ENCODE measurements at regions not wholly inside any gene's neighbourhood (a gene's known extent, or its start where the extent isn't known, plus 50 kb on each side); places are given as distances from the start of the nearest gene placed in this dataset.

DNA sequence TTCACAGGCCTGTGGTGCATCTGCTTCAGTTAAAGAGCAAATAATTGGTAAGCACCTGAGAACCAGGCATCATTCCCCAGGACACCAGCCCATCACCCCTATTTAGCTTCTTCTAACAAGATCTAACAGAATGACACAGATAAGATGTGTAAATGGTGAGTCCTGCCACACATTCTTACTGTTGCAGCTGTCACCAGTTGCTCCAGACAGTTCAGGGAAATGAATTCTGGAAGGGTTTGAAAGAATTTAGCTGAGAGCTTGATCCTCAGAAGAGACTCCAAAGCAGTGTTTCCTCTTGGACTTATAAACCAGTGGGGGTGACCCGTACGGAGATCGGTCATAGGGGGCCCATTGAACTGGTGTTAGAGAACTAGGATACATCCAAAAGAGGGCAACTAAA, 238.0 kb downstream of the MEX3B start:
- no peaks in the 10 kb centered on the region for H3K27me3 ChIP-seq (ENCODE audit: control insufficient read depth in 2 of 2, insufficient read depth in 2 of 2, low read length in 2 of 2)
- no peak overlapping the region for H3K9ac ChIP-seq (ENCODE audit: insufficient read depth in 1 of 2, low read depth in 2 of 2, low read length in 2 of 2)
- intact Hi-C loops (cut with micrococcal nuclease) (no loop called here), in situ Hi-C loops (cut with MboI) (no loop called here)
- H3K4me1 ChIP-seq (replicated peaks in 1 of 2; ENCODE audit: control insufficient read depth in 2 of 2, insufficient read depth in 2 of 2, low read length in 2 of 2) = no peaks in the 10 kb centered on the region
- ATAC-seq (no peak), DNase-seq (ENCODE audit: extremely low read depth in 1 of 4, low spot score in 3 of 4) (no peak), FAIRE-seq (no peak)
- ChIA-PET CTCF (ENCODE audit: low intra/inter-chr PET ratio) (no interaction called here), POLR2A (interaction anchor here (0.6 to 1.4 kb wide), 2 partner anchors 9 to 397 kb away, joined by 3 read pairs; no protein-coding TSS in a partner anchor)
- H3K36me3 ChIP-seq (ENCODE audit: control insufficient read depth, insufficient read depth, low read length) = no peaks in the 10 kb centered on the region
- H3K27ac ChIP-seq (ENCODE audit: extremely low read depth, low read depth, low read length) = no peak overlapping the region
- no peaks in the 10 kb centered on the region for H3K9me1 ChIP-seq (ENCODE audit: control insufficient read depth, insufficient read depth, low read length)
- H3K9me3 ChIP-seq (replicated peaks; ENCODE audit: control insufficient read depth, insufficient read depth, low read depth, low read length) = no peaks in the 10 kb centered on the region
- no peak overlapping the region for H2AFZ ChIP-seq (ENCODE audit: low read depth, low read length)
- no peaks in the 10 kb centered on the region for H3K79me2 ChIP-seq (ENCODE audit: control insufficient read depth, insufficient read depth, low read length)
- no peaks in the 10 kb centered on the region for H4K20me1 ChIP-seq (replicated peaks; ENCODE audit: control insufficient read depth, insufficient read depth, low read length)
- H3K4me3 ChIP-seq = no peak overlapping the region
- H3K4me2 ChIP-seq (ENCODE audit: insufficient read depth, low read length) = no peak overlapping the region
- BruUV-seq (replicated peaks) = no TSS peak
- WGBS (ENCODE audit: insufficient coverage, low coverage, missing lambda C conversion rate) = 4% methylated on average over 3 of the region's 3 CpGs
- TF ChIP-seq TEAD4 (IDR thresholded peaks at IDR 0.05; ENCODE audit: low read length) (no peak), TEAD4 (CRISPR knock-in tag; IDR thresholded peaks at IDR 0.05; ENCODE audit: borderline replicate concordance) (no peak), HEY1 (CRISPR knock-in tag; IDR thresholded peaks at IDR 0.05; ENCODE audit: borderline replicate concordance) (no peak), MCM5 (IDR thresholded peaks at IDR 0.05; ENCODE audit: low read depth) (no peak), ZFP36 (IDR thresholded peaks at IDR 0.05; ENCODE audit: low read depth, low read length, partially characterized antibody) (no peak), ZNF316 (IDR thresholded peaks at IDR 0.05) (no peak), HDAC6 (IDR thresholded peaks at IDR 0.05; ENCODE audit: low read depth, low read length) (no peak), ZFP30 (CRISPR knock-in tag; IDR thresholded peaks at IDR 0.05; ENCODE audit: borderline replicate concordance) (no peak), RBM15 (IDR thresholded peaks at IDR 0.05; ENCODE audit: insufficient read depth, low read length) (no peak), ZNF561 (CRISPR knock-in tag; conservative IDR thresholded peaks at IDR 0.05) (no peak), PHTF2 (CRISPR knock-in tag; IDR thresholded peaks at IDR 0.05) (no peak)
- TF ChIP-seq, protein P1, sequence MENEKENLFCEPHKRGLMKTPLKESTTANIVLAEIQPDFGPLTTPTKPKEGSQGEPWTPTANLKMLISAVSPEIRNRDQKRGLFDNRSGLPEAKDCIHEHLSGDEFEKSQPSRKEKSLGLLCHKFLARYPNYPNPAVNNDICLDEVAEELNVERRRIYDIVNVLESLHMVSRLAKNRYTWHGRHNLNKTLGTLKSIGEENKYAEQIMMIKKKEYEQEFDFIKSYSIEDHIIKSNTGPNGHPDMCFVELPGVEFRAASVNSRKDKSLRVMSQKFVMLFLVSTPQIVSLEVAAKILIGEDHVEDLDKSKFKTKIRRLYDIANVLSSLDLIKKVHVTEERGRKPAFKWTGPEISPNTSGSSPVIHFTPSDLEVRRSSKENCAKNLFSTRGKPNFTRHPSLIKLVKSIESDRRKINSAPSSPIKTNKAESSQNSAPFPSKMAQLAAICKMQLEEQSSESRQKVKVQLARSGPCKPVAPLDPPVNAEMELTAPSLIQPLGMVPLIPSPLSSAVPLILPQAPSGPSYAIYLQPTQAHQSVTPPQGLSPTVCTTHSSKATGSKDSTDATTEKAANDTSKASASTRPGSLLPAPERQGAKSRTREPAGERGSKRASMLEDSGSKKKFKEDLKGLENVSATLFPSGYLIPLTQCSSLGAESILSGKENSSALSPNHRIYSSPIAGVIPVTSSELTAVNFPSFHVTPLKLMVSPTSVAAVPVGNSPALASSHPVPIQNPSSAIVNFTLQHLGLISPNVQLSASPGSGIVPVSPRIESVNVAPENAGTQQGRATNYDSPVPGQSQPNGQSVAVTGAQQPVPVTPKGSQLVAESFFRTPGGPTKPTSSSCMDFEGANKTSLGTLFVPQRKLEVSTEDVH (IDR thresholded peaks at IDR 0.05; ENCODE audit: low read depth, partially characterized antibody) = no peak
- TF ChIP-seq, protein P2, sequence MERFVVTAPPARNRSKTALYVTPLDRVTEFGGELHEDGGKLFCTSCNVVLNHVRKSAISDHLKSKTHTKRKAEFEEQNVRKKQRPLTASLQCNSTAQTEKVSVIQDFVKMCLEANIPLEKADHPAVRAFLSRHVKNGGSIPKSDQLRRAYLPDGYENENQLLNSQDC (CRISPR knock-in tag; IDR thresholded peaks at IDR 0.05) = no peak
- TF ChIP-seq, protein P3, sequence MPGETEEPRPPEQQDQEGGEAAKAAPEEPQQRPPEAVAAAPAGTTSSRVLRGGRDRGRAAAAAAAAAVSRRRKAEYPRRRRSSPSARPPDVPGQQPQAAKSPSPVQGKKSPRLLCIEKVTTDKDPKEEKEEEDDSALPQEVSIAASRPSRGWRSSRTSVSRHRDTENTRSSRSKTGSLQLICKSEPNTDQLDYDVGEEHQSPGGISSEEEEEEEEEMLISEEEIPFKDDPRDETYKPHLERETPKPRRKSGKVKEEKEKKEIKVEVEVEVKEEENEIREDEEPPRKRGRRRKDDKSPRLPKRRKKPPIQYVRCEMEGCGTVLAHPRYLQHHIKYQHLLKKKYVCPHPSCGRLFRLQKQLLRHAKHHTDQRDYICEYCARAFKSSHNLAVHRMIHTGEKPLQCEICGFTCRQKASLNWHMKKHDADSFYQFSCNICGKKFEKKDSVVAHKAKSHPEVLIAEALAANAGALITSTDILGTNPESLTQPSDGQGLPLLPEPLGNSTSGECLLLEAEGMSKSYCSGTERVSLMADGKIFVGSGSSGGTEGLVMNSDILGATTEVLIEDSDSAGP (CRISPR knock-in tag; IDR thresholded peaks at IDR 0.05) = no peak
- TF ChIP-seq, protein P4, sequence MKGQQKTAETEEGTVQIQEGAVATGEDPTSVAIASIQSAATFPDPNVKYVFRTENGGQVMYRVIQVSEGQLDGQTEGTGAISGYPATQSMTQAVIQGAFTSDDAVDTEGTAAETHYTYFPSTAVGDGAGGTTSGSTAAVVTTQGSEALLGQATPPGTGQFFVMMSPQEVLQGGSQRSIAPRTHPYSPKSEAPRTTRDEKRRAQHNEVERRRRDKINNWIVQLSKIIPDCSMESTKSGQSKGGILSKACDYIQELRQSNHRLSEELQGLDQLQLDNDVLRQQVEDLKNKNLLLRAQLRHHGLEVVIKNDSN (CRISPR knock-in tag; IDR thresholded peaks at IDR 0.05) = no peak
